Ramos (cell line): ENCODE measurements at regions not wholly inside any gene's neighbourhood (a gene's known extent, or its start where the extent isn't known, plus 50 kb on each side); places are given as distances from the start of the nearest gene placed in this dataset.
"Not testable (repeated sequence)": the region's sequence is repeated elsewhere in the genome, so short reads cannot be mapped to it uniquely, and the experiment has no call there.

Experiments
- in situ Hi-C: fragments of 300-500 bp; cut with MboI; formaldehyde crosslinking; loops from one replicate; pipeline ENCODE4 v1.14.3; 2022; ENCODE audit warnings: low sequenced_read_pairs; ENCODE audit not compliant: unreplicated experiment

- in situ Hi-C loops, result no loop called here
Observed at GRCh38 chr13:111411919-111412650, 91.6 kb downstream of the TEX29 start.

- in situ Hi-C loops, result no loop called here
Observed at GRCh38 chr13:111413407-111414187, 93.2 kb downstream of the TEX29 start.

GRCh38 chr13:111414341-111414740 is 93.9 kb downstream of the TEX29 start:
- in situ Hi-C loops, result no loop called here

GRCh38 chr13:111415246-111415645 is 94.8 kb downstream of the TEX29 start:
- in situ Hi-C loops, result no loop called here

- in situ Hi-C loops, result no loop called here
Observed at GRCh38 chr13:111415765-111416164, 95.3 kb downstream of the TEX29 start.

- in situ Hi-C loops, result no loop called here
Observed at GRCh38 chr13:111418101-111418500, 97.7 kb downstream of the TEX29 start.

GRCh38 chr13:111420113-111420876 is 99.9 kb downstream of the TEX29 start:
- in situ Hi-C loops, result no loop called here

- in situ Hi-C loops, result no loop called here
Observed at GRCh38 chr13:111421216-111421615, 100.8 kb downstream of the TEX29 start.

- in situ Hi-C loops, result no loop called here
Observed at GRCh38 chr13:111422348-111422747, 101.9 kb downstream of the TEX29 start.

GRCh38 chr13:111423168-111423785 is 102.8 kb downstream of the TEX29 start:
- in situ Hi-C loops, result no loop called here

- in situ Hi-C loops, result no loop called here
Observed at GRCh38 chr13:111424134-111424533, 103.7 kb downstream of the TEX29 start.

- in situ Hi-C loops, result no loop called here
Observed at GRCh38 chr13:111425326-111425725, 104.9 kb downstream of the TEX29 start.

GRCh38 chr13:111429064-111429558 is 108.7 kb downstream of the TEX29 start:
- in situ Hi-C loops, result no loop called here

GRCh38 chr13:111431206-111431605 is 110.8 kb downstream of the TEX29 start:
- in situ Hi-C loops, result no loop called here

- in situ Hi-C loops, result no loop called here
Observed at GRCh38 chr13:111434578-111435159, 114.2 kb downstream of the TEX29 start.

- in situ Hi-C loops, result no loop called here
Observed at GRCh38 chr13:111436446-111436845, 116.0 kb downstream of the TEX29 start.

- in situ Hi-C loops, result no loop called here
Observed at GRCh38 chr13:111437417-111437816, 117.0 kb downstream of the TEX29 start.

- in situ Hi-C loops, result no loop called here
Observed at GRCh38 chr13:111437856-111438547, 117.6 kb downstream of the TEX29 start.

- in situ Hi-C loops, result not testable (repeated sequence)
Observed at GRCh38 chr13:111440492-111440891, 120.0 kb downstream of the TEX29 start.
